ENCODE measurements at regions not wholly inside any gene's neighbourhood (a gene's known extent, or its start where the extent isn't known, plus 50 kb on each side); places are given as distances from the start of the nearest gene placed in this dataset.

GRCh38 chr9:1745980-1746379, 269.2 kb upstream of the SMARCA2 start:
- no peak overlapping the region for H3K4me3 ChIP-seq (ENCODE audit: low read depth, low read length)
- no peak for TF ChIP-seq CTCF (IDR thresholded peaks at IDR 0.05; ENCODE audit: insufficient read depth, low read length, missing control alignments)
- CTCF ChIA-PET, result no interaction called here
- POLR2A ChIA-PET, result no interaction called here
- no peak for DNase-seq (ENCODE audit: low read depth, low spot score)

GRCh38 chr9:1747417-1747967, 267.7 kb upstream of the SMARCA2 start:
- TF ChIP-seq CTCF (IDR thresholded peaks at IDR 0.05; ENCODE audit: insufficient read depth, low read length, missing control alignments), result no peak
- ChIA-PET POLR2A (no interaction called here), CTCF (no interaction called here)
- H3K4me3 ChIP-seq (ENCODE audit: low read depth, low read length), result no peak overlapping the region
- no peak for DNase-seq (ENCODE audit: low read depth, low spot score)

- TF ChIP-seq CTCF (IDR thresholded peaks at IDR 0.05; ENCODE audit: insufficient read depth, low read length, missing control alignments), result no peak
- ChIA-PET CTCF (no interaction called here), POLR2A (no interaction called here)
- H3K4me3 ChIP-seq (ENCODE audit: low read depth, low read length), result no peak overlapping the region
- no peak for DNase-seq (ENCODE audit: low read depth, low spot score)
These were observed 266.7 kb upstream of the SMARCA2 start for GRCh38 chr9:1748407-1748806.

- no peak for TF ChIP-seq CTCF (IDR thresholded peaks at IDR 0.05; ENCODE audit: insufficient read depth, low read length, missing control alignments)
- ChIA-PET CTCF (no interaction called here), POLR2A (no interaction called here)
These were observed 258.0 kb upstream of the SMARCA2 start for GRCh38 chr9:1757186-1757585.

GRCh38 chr9:1759009-1759408, 256.1 kb upstream of the SMARCA2 start:
- no peak for TF ChIP-seq CTCF (IDR thresholded peaks at IDR 0.05; ENCODE audit: insufficient read depth, low read length, missing control alignments)
- POLR2A ChIA-PET, result no interaction called here
- no peak for DNase-seq (ENCODE audit: low read depth, low spot score)
- CTCF ChIA-PET, result no interaction called here
- no peak overlapping the region for H3K4me3 ChIP-seq (ENCODE audit: low read depth, low read length)

More at GRCh38 chr9:1757186-1757585, 258.0 kb upstream of the SMARCA2 start:
- DNase-seq (ENCODE audit: low read depth, low spot score), result no peak
- H3K4me3 ChIP-seq (ENCODE audit: low read depth, low read length), result no peak overlapping the region

GRCh38 chr9:1759771-1760300, 255.3 kb upstream of the SMARCA2 start:
- no peak for TF ChIP-seq CTCF (IDR thresholded peaks at IDR 0.05; ENCODE audit: insufficient read depth, low read length, missing control alignments)
- CTCF ChIA-PET, result no interaction called here
- POLR2A ChIA-PET, result no interaction called here
- no peak for DNase-seq (ENCODE audit: low read depth, low spot score)
- no peak overlapping the region for H3K4me3 ChIP-seq (ENCODE audit: low read depth, low read length)

Measured in AG04449 (cell line).